Spleen (tissue), 7 donors: ENCODE measurements at regions not wholly inside any gene's neighbourhood (a gene's known extent, or its start where the extent isn't known, plus 50 kb on each side); places are given as distances from the start of the nearest gene placed in this dataset.

Experiments used
- CTCF ChIP-seq, 11 experiments: fragments of 200-600 bp in 7 of 11; fragments of 450-650 bp in 4 of 11; sonication (generic) in 4 of 11; IDR thresholded peaks in 8 of 11; conservative IDR thresholded peaks in 3 of 11; 1 replicate in 7 of 11; 2 replicates in 4 of 11; pipeline versions ENCODE4 v1.4.0 to v1.8.0; 2016 to 2021; ENCODE audit warnings: antibody characterized with exemption in 11 of 11, inconsistent platforms in 4 of 11, mild to moderate bottlenecking in 1 of 11
- POLR2A ChIP-seq, 3 donors: fragments of 450-650 bp; IDR thresholded peaks; one replicate each; pipeline ENCODE4 v1.5.1; 2017; ENCODE audit warnings: antibody characterized with exemption in 3 of 3, mild to moderate bottlenecking in 1 of 3
- POLR2AphosphoS5 ChIP-seq, 3 donors: sonication (generic); formaldehyde crosslinking; IDR thresholded peaks; one replicate each; pipeline ENCODE4 v1.5.1; 2017; ENCODE audit warnings: antibody characterized with exemption in 3 of 3
- donor health status: DM: no; HTN: no; CAD: no; lungs with moderate emphysema.
- donor health status: DM: no; HTN: no; CAD: no.
- donor health status: DM: no; HTN: no; CAD: no.

GRCh38 chr6:165952514-165952913, 215.1 kb downstream of the TBXT start:
- no peak for TF ChIP-seq POLR2AphosphoS5 (IDR thresholded peaks at IDR 0.05)
- no peak for TF ChIP-seq CTCF (IDR thresholded peaks at IDR 0.05 in 8 of 11, conservative IDR thresholded peaks at IDR 0.05 in 3 of 11)
- TF ChIP-seq POLR2A (IDR thresholded peaks at IDR 0.05): no peak
